Duodenal mucosa (tissue), 2 donors: ENCODE measurements at regions not wholly inside any gene's neighbourhood (a gene's known extent, or its start where the extent isn't known, plus 50 kb on each side); places are given as distances from the start of the nearest gene placed in this dataset.

Experiments
- H3K27ac ChIP-seq: one replicate; pipeline ENCODE4 v1.7.0; 2013; ENCODE audit warnings: low read depth, low read length
- H3K27me3 ChIP-seq, 2 donors: one replicate each; pipeline ENCODE4 v1.7.0; 2013; ENCODE audit warnings: low read length in 2 of 2, control low read depth in 1 of 2; ENCODE audit not compliant: insufficient read depth in 2 of 2, control insufficient read depth in 1 of 2
- H3K36me3 ChIP-seq, 2 donors: one replicate each; pipeline ENCODE4 v1.7.0; 2013; ENCODE audit warnings: low read length in 2 of 2, control low read depth in 1 of 2; ENCODE audit not compliant: insufficient read depth in 2 of 2, control insufficient read depth in 1 of 2
- H3K4me1 ChIP-seq, 2 donors: one replicate each; pipeline ENCODE4 v1.7.0; 2013; ENCODE audit warnings: low read length in 2 of 2, control low read depth in 1 of 2; ENCODE audit not compliant: insufficient read depth in 2 of 2, control insufficient read depth in 1 of 2
- H3K4me3 ChIP-seq, 2 donors: one replicate each; pipeline ENCODE4 v1.7.0; 2013; ENCODE audit warnings: low read length in 2 of 2, low read depth in 1 of 2
- H3K9ac ChIP-seq, 2 donors: one replicate each; pipeline ENCODE4 v1.7.0; 2013; ENCODE audit warnings: low read length in 2 of 2, low read depth in 1 of 2
- H3K9me3 ChIP-seq, 2 donors: one replicate each; pipeline ENCODE4 v1.7.0; 2013; ENCODE audit warnings: low read length in 2 of 2, control low read depth in 1 of 2; ENCODE audit not compliant: control insufficient read depth in 1 of 2

DNA sequence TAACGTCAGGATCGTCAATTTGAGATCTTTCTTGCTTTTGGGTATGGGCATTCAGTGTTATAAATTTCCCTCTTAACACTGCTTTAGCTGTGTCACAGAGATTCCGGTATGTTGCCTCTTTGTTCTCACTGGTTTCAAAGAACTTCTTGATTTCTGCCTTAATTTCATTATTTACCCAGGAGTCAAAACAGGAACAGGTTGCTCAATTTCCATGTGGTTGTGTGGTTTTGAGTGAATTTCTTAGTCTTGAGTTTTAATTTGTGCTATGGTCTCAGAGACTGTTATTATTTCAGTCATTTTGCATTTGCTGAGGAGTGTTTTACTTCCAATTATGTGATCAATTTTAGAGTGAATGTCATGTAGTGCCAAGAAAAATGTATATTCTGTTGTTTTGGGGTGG lies 153.1 kb downstream of the PCDH17 start:
- Histone ChIP-seq H3K36me3 (no peaks in the 10 kb centered on the region), H3K27ac (no peak overlapping the region), H3K9me3 (peaks cover 3 to 10% of the 10 kb centered on the region in 2 donors), H3K9ac (no peak overlapping the region), H3K27me3 (no peaks in the 10 kb centered on the region), H3K4me3 (no peak overlapping the region), H3K4me1 (no peaks in the 10 kb centered on the region)

GRCh38 chr13:57787058-57787791 lies 155.7 kb downstream of the PCDH17 start:
- Histone ChIP-seq H3K4me3 (no peak overlapping the region), H3K27ac (no peak overlapping the region), H3K9me3 (peaks cover 0 to 3% of the 10 kb centered on the region in 2 donors), H3K27me3 (no peaks in the 10 kb centered on the region), H3K4me1 (no peaks in the 10 kb centered on the region), H3K36me3 (no peaks in the 10 kb centered on the region), H3K9ac (no peak overlapping the region)

DNA sequence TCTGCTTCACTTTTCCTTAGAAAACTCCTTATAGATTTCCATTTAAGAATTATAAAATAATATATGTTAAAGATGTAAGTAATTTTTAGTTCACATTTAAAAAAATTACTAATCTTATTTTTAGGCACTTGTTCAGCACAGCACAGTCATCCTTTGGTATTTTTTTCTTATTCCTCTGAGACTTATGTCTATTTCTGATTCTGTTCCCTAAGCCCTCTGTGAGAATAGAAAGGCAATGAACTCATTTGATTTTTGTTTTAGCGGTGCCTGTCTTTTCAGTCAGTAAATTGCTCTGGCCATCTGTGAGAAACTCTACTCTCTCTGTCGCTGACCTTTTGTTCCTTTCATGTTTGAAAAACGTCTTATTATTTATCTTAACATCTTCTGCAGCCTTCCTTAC lies 168.1 kb downstream of the PCDH17 start:
- Histone ChIP-seq H3K27me3 (no peaks in the 10 kb centered on the region), H3K4me3 (no peak overlapping the region), H3K4me1 (no peaks in the 10 kb centered on the region), H3K36me3 (no peaks in the 10 kb centered on the region), H3K9me3 (peaks cover 0 to 3% of the 10 kb centered on the region in 2 donors), H3K27ac (no peak overlapping the region), H3K9ac (no peak overlapping the region)

GRCh38 chr13:57813651-57814050 lies 182.1 kb downstream of the PCDH17 start:
- Histone ChIP-seq H3K9ac (no peak overlapping the region), H3K27ac (no peak overlapping the region), H3K4me3 (no peak overlapping the region), H3K36me3 (no peaks in the 10 kb centered on the region), H3K9me3 (no peaks in the 10 kb centered on the region), H3K4me1 (no peaks in the 10 kb centered on the region), H3K27me3 (no peaks in the 10 kb centered on the region)

DNA sequence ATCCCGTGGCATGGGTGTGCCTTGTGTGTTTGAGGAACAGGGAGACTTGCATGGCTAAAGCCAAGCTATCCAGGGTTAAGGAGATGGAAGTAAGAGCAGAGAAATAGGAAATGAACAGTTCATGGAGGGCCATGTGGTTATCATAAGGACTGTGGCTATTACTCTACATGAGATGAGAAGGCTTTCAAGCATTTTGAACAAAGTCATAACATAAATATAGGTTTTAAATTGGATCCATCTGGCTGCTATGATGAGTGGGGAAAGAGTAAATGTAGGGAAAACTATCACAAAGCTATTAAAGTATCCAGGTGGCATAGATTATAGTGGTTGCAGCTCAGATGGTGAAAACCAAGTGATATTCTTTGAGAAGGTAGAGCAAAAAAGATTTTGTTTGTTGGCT lies 184.1 kb downstream of the PCDH17 start:
- no peak overlapping the region for H3K27ac ChIP-seq
- H3K9ac ChIP-seq = no peak overlapping the region
- H3K9me3 ChIP-seq = no peaks in the 10 kb centered on the region
- H3K4me3 ChIP-seq = no peak overlapping the region
- no peaks in the 10 kb centered on the region for H3K27me3 ChIP-seq
- H3K4me1 ChIP-seq = no peaks in the 10 kb centered on the region
- no peaks in the 10 kb centered on the region for H3K36me3 ChIP-seq

DNA sequence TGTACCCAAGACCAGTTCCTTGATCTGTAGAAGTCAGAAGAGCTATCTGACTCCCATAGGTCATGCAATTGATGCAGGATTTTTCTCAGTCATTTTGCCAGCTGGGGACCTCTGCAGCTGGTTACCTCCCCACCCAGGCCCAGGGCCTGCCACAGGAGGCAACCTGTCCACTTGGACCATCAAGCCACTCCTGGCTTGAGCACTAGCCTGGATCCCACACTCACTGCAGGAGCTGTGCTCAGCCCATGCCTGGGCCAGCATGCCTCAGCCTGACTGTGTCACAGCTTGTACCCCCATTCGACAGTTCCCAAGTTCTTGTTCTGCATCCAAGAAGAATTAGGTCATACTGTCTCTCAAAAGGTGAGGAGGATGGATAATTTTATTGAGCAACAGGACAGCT lies 189.4 kb downstream of the PCDH17 start:
- H3K9me3 ChIP-seq = peaks cover 4 to 21% of the 10 kb centered on the region in 2 donors

GRCh38 chr13:57823704-57824103 lies 192.2 kb downstream of the PCDH17 start:
- Histone ChIP-seq H3K36me3 (no peaks in the 10 kb centered on the region), H3K27me3 (no peaks in the 10 kb centered on the region)

More for the DNA sequence above, 189.4 kb downstream of the PCDH17 start:
- no peak overlapping the region for H3K9ac ChIP-seq
- no peaks in the 10 kb centered on the region for H3K4me1 ChIP-seq
- H3K36me3 ChIP-seq = no peaks in the 10 kb centered on the region
- H3K27me3 ChIP-seq = no peaks in the 10 kb centered on the region
- H3K4me3 ChIP-seq = no peak overlapping the region
- H3K27ac ChIP-seq = no peak overlapping the region

DNA sequence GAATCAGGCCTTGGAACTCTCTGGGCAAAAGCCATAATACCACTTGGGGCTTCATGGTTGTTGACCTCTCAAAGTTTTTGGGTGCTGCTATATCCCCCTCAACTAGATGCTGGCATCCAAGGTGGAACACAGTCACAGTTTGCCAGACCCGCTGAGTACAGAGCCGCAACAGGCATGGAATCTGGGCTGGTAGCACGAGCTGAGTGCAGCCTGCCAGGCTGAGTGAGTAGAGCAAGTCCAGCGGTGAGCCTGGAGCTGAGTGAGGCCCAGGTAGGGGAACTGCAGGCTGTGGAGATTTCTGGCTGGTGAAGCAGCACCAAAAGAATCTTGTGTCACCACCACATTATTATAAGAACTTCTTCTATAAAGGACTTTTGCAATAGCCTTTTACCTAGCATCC lies 192.6 kb downstream of the PCDH17 start:
- Histone ChIP-seq H3K4me3 (no peak overlapping the region), H3K27ac (no peak overlapping the region), H3K9me3 (peaks cover 6 to 27% of the 10 kb centered on the region in 2 donors), H3K4me1 (no peaks in the 10 kb centered on the region), H3K27me3 (no peaks in the 10 kb centered on the region), H3K9ac (no peak overlapping the region), H3K36me3 (no peaks in the 10 kb centered on the region)

More at GRCh38 chr13:57823704-57824103, 192.2 kb downstream of the PCDH17 start:
- no peaks in the 10 kb centered on the region for H3K4me1 ChIP-seq
- H3K4me3 ChIP-seq = no peak overlapping the region
- H3K9ac ChIP-seq = no peak overlapping the region
- no peak overlapping the region for H3K27ac ChIP-seq
- H3K9me3 ChIP-seq = peaks cover 6 to 24% of the 10 kb centered on the region in 2 donors

DNA sequence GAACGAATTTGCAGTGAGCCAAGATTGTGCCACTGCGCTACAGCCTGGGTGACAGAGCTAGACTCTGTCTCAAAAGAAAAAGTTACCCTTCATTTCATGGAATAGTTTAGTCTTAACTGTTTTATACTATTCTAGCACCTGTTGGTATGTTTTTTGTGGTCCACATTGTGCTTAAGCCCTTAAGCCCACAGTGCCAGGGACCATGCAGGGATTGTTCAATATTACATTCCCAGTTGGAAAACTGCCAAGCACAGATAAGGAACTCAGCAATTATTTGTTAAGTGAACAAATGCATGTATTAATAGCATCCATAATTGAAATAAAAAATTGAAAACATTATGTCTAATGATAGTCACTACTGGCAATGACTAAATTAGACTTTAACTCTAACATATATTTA lies 193.5 kb downstream of the PCDH17 start:
- no peak overlapping the region for H3K9ac ChIP-seq
- no peak overlapping the region for H3K27ac ChIP-seq
- no peaks in the 10 kb centered on the region for H3K4me1 ChIP-seq
- H3K36me3 ChIP-seq = no peaks in the 10 kb centered on the region
- no peak overlapping the region for H3K4me3 ChIP-seq
- no peaks in the 10 kb centered on the region for H3K27me3 ChIP-seq
- H3K9me3 ChIP-seq = peaks cover 6 to 27% of the 10 kb centered on the region in 2 donors

DNA sequence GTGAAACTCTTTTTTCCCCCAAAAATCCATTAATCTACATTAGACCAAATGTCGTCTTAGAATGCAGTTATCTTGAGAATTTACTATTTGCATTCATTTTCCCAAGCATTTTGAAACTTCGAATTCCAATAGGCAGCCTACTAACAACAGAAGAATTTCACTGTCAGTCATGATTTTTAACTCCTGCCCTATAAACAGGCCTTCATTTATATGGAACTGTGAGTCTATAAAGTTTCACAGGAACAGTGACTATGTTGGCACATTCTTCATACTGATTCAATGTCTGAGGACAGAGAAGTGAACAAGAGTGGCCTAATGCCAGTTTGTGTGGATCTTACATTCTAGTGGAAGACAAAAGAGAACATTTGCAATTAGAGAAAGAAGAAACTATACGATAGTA lies 198.0 kb downstream of the PCDH17 start:
- no peaks in the 10 kb centered on the region for H3K4me1 ChIP-seq
- peaks cover 3 to 12% of the 10 kb centered on the region in 2 donors for H3K9me3 ChIP-seq
- H3K9ac ChIP-seq = no peak overlapping the region
- no peaks in the 10 kb centered on the region for H3K36me3 ChIP-seq
- H3K27ac ChIP-seq = no peak overlapping the region
- no peaks in the 10 kb centered on the region for H3K27me3 ChIP-seq
- no peak overlapping the region for H3K4me3 ChIP-seq
